B cell (primary cell): ENCODE measurements at regions not wholly inside any gene's neighbourhood (a gene's known extent, or its start where the extent isn't known, plus 50 kb on each side); places are given as distances from the start of the nearest gene placed in this dataset.

Source experiments
- ATAC-seq: fragments of 200-7000 bp; cut with Tn5 transposase; one replicate; pipeline ENCODE4 v1.10.0; 2021; ENCODE audit warnings: low read depth, mild to moderate bottlenecking, moderate number of reproducible peaks, moderate library complexity
- CTCF ChIA-PET: fragments of 350-600 bp; sonication (Branson Sonifier 250); formaldehyde crosslinking; loops from one replicate; lab custom pipeline; 2021; ENCODE audit warnings: antibody characterized with exemption, inconsistent platforms; lab: Charles Lee
- POLR2A ChIA-PET: fragments of 350-600 bp; sonication (Branson Sonifier 250); formaldehyde crosslinking; loops from one replicate; lab custom pipeline; 2021; ENCODE audit warnings: antibody characterized with exemption; lab: Charles Lee
- DNase-seq: peaks from one replicate; pipeline ENCODE4 v3.0.0; 2013
- H2AFZ ChIP-seq: 2 replicates; pipeline ENCODE4 v1.6.1; 2012; ENCODE audit warnings: mild to moderate bottlenecking, low read depth, low read length; ENCODE audit not compliant: insufficient read depth, poor library complexity, severe bottlenecking
- H3K27ac ChIP-seq, 2 donors: 1 replicate in 1 of 2; 2 replicates in 1 of 2; pipeline ENCODE4 v1.5.1; 2012 to 2013; ENCODE audit warnings: low read length in 2 of 2, mild to moderate bottlenecking in 2 of 2, moderate library complexity in 1 of 2
- H3K27me3 ChIP-seq, 4 experiments: fragments of 200-600 bp in 1 of 4; sonication (generic) in 1 of 4; replicated peaks in 1 of 4; 1 replicate in 2 of 4; 2 replicates in 2 of 4; pipeline versions ENCODE4 v1.6.1 to v1.7.0; 2013 to 2016; ENCODE audit warnings: low read length in 3 of 4, mild to moderate bottlenecking in 2 of 4, mixed read lengths in 1 of 4, moderate library complexity in 1 of 4; ENCODE audit not compliant: insufficient read depth in 4 of 4, control insufficient read depth in 3 of 4; ENCODE audit errors: control extremely low read depth in 1 of 4
- H3K36me3 ChIP-seq, 2 experiments: replicated peaks in 1 of 2; 1 replicate in 1 of 2; 2 replicates in 1 of 2; pipeline versions ENCODE4 v1.6.1 to v1.7.1; 2013; ENCODE audit warnings: low read length in 1 of 2; ENCODE audit not compliant: insufficient read depth in 2 of 2, control insufficient read depth in 1 of 2; ENCODE audit errors: control extremely low read depth in 1 of 2, extremely low read depth in 1 of 2
- H3K4me1 ChIP-seq, 2 donors: fragments of 200-600 bp in 1 of 2; sonication (generic) in 1 of 2; 1 replicate in 1 of 2; 2 replicates in 1 of 2; pipeline versions ENCODE4 v1.5.1 to v1.6.1; 2013 to 2017; ENCODE audit warnings: low read length in 2 of 2; ENCODE audit not compliant: control insufficient read depth in 2 of 2, insufficient read depth in 2 of 2
- H3K4me2 ChIP-seq: replicated peaks from 2 replicates; pipeline ENCODE3; 2012; ENCODE audit warnings: mild to moderate bottlenecking, low read depth, low read length; ENCODE audit not compliant: poor library complexity, severe bottlenecking
- H3K4me3 ChIP-seq, 5 experiments: fragments of 200-600 bp in 1 of 5; sonication (generic) in 1 of 5; 1 replicate in 3 of 5; 2 replicates in 2 of 5; pipeline versions ENCODE4 v1.5.1 to v1.7.0; 2011 to 2016; ENCODE audit warnings: low read length in 4 of 5, mild to moderate bottlenecking in 4 of 5, low read depth in 2 of 5, control low read depth in 1 of 5, moderate library complexity in 1 of 5; ENCODE audit not compliant: insufficient read depth in 1 of 5; ENCODE audit errors: control extremely low read depth in 1 of 5, extremely low read depth in 1 of 5
- H3K79me2 ChIP-seq: fragments of 200-600 bp; sonication (generic); one replicate; pipeline ENCODE4 v1.6.0; 2016; ENCODE audit warnings: low read length; ENCODE audit not compliant: control insufficient read depth, insufficient read depth
- H3K9ac ChIP-seq: fragments of 200-600 bp; sonication (generic); 2 replicates; pipeline ENCODE4 v1.6.1; 2017; ENCODE audit warnings: mild to moderate bottlenecking, low read length, moderate library complexity
- H3K9me3 ChIP-seq, 3 donors: one replicate each; pipeline versions ENCODE4 v1.6.1 to v1.7.1; 2013; ENCODE audit warnings: low read length in 2 of 3; ENCODE audit not compliant: control insufficient read depth in 2 of 3, insufficient read depth in 1 of 3; ENCODE audit errors: control extremely low read depth in 1 of 3
- H4K20me1 ChIP-seq: 2 replicates; pipeline ENCODE4 v1.6.0; 2012; ENCODE audit warnings: mild to moderate bottlenecking, low read length; ENCODE audit not compliant: insufficient read depth, control insufficient read depth, poor library complexity, severe bottlenecking
- H3K27ac Mint-ChIP-seq: one replicate; pipeline ENCODE4 v1.8.0; 2021; ENCODE audit warnings: mixed read lengths
- H3K27me3 Mint-ChIP-seq: one replicate; pipeline ENCODE4 v1.8.0; 2021; ENCODE audit warnings: mixed read lengths
- H3K4me1 Mint-ChIP-seq: one replicate; pipeline ENCODE4 v1.8.0; 2021; ENCODE audit warnings: mixed read lengths
- H3K4me3 Mint-ChIP-seq: one replicate; pipeline ENCODE4 v1.8.0; 2021; ENCODE audit warnings: mixed read lengths
- H3K9me3 Mint-ChIP-seq: one replicate; pipeline ENCODE4 v1.8.0; 2022; ENCODE audit warnings: mixed read lengths; ENCODE audit not compliant: insufficient read depth
- CTCF ChIP-seq: fragments of 200-600 bp; IDR thresholded peaks from one replicate; pipeline ENCODE4 v1.8.0; 2022; ENCODE audit warnings: antibody characterized with exemption, mild to moderate bottlenecking
- EZH2 ChIP-seq: IDR thresholded peaks from 2 replicates; pipeline ENCODE4 v1.6.1; 2012; ENCODE audit warnings: borderline replicate concordance, low read depth, mild to moderate bottlenecking, moderate library complexity, low read length; ENCODE audit not compliant: insufficient read depth, poor library complexity, severe bottlenecking
- WGBS: methylation state at CpG from one replicate; pipeline ENCODE4 v1.1.5; 2013; ENCODE audit warnings: missing lambda C conversion rate; ENCODE audit not compliant: insufficient coverage; 5-methylcytosine and 5-hydroxymethylcytosine counted together
- intact Hi-C: fragments of 100-400 bp; cut with micrococcal nuclease; formaldehyde crosslinking; loops from one replicate; pipeline ENCODE4 v1.10.0; 2022

DNA sequence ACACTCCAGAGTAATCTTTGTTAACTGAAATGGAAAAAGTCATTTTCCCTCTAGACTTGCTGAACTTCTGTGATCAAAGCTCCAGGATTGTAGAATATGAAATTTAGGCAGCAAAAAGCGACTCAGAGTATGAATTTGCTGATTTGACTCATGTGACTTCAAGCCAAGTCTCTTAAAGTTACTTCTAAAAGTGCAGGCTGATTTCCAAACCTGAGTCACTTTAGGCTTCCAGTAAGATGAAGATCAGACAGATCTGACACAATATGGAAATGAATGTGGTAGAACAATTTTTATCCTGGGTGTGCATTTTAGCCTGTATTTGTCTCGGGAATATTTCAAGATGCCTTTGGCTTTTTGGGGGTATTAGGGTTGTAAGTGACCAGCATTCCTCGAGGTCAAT is 151.0 kb upstream of the TMTC4 start:
- Mint-ChIP-seq H3K27me3 (peaks cover 10% of the 10 kb centered on the region), H3K4me1 (no peaks in the 10 kb centered on the region)
- POLR2A ChIA-PET: no interaction called here

DNA sequence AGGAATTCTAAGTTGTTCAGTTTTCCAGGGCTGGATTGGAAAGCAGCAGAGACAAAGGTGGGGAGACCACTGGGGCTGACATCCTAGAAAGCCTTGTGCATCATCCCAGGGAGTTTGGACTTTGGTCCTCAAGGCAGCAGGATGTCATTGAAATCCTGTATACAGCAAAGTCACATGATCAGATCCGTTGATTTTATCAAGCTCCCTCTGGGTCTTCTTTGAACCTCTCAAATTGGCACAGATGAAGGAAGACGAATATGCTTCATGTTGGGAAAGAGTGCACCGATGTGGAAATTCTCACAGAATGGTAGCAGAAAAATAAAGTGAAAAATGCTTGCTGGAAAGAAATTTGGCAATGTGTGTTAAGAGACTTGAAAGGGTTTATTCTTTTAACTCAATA is 149.8 kb upstream of the TMTC4 start:
- Histone ChIP-seq H3K4me1 (no peaks in the 10 kb centered on the region), H3K4me3 (no peak overlapping the region), H3K79me2 (no peaks in the 10 kb centered on the region), H3K9me3 (peaks cover 0 to 2% (median 0%) of the 10 kb centered on the region in 3 donors), H3K9ac (no peak overlapping the region), H3K4me2 (no peak overlapping the region), H3K27me3 (no peaks in the 10 kb centered on the region), H2AFZ (no peak overlapping the region), H4K20me1 (no peaks in the 10 kb centered on the region), H3K27ac (no peak overlapping the region), H3K36me3 (no peaks in the 10 kb centered on the region)
- ATAC-seq (no peak), DNase-seq (no peak)
- Mint-ChIP-seq H3K4me3 (no peak overlapping the region), H3K9me3 (no peaks in the 10 kb centered on the region), H3K27ac (no peak overlapping the region), H3K4me1 (no peaks in the 10 kb centered on the region), H3K27me3 (peaks cover 14% of the 10 kb centered on the region)
- 83% methylated on average over 3 of the region's 3 CpGs for WGBS
- POLR2A ChIA-PET: no interaction called here
- TF ChIP-seq CTCF (no peak), EZH2 (no peak)
- CTCF ChIA-PET: no interaction called here
- intact Hi-C loops: no loop called here

More for the DNA sequence above, 151.0 kb upstream of the TMTC4 start:
- H3K36me3 ChIP-seq: no peaks in the 10 kb centered on the region
- H3K4me3 ChIP-seq: no peak overlapping the region
- no peak for DNase-seq
- H3K27ac ChIP-seq: no peak overlapping the region
- Mint-ChIP-seq H3K27ac (no peak overlapping the region), H3K4me3 (no peak overlapping the region), H3K9me3 (no peaks in the 10 kb centered on the region)
- H3K4me2 ChIP-seq: no peak overlapping the region
- CTCF ChIA-PET: no interaction called here
- peaks cover 0 to 6% (median under 1%) of the 10 kb centered on the region in 3 donors for H3K9me3 ChIP-seq
- intact Hi-C loops: no loop called here
- 82% methylated on average over 3 of the region's 3 CpGs for WGBS
- no peaks in the 10 kb centered on the region for H3K27me3 ChIP-seq
- no peaks in the 10 kb centered on the region for H3K79me2 ChIP-seq
- H3K4me1 ChIP-seq: no peaks in the 10 kb centered on the region
- TF ChIP-seq CTCF (no peak), EZH2 (no peak)
- H3K9ac ChIP-seq: no peak overlapping the region
- H2AFZ ChIP-seq: no peak overlapping the region
- ATAC-seq: no peak
- no peaks in the 10 kb centered on the region for H4K20me1 ChIP-seq
